ENCODE measurements at regions not wholly inside any gene's neighbourhood (a gene's known extent, or its start where the extent isn't known, plus 50 kb on each side); places are given as distances from the start of the nearest gene placed in this dataset.

GRCh38 chr10:36803229-36803628, 322.2 kb upstream of the ANKRD30A start:
- no peaks in the 10 kb centered on the region for H3K36me3 ChIP-seq
- TF ChIP-seq CTCF (IDR thresholded peaks at IDR 0.05) (no peak), POLR2A (IDR thresholded peaks at IDR 0.05) (no peak)
- 66% methylated on average over 6 of the region's 6 CpGs for WGBS (ENCODE audit: insufficient coverage, low coverage, low lambda C conversion rate, missing lambda C conversion rate)
- no peaks in the 10 kb centered on the region for H3K27me3 ChIP-seq
- H3K4me1 ChIP-seq: no peaks in the 10 kb centered on the region
- DNase-seq (no peak), ATAC-seq (no peak)
- intact Hi-C loops (cut with DNase I): no loop called here
- H3K9me3 ChIP-seq: no peaks in the 10 kb centered on the region
- no peak overlapping the region for H3K4me3 ChIP-seq
- no peak overlapping the region for H3K27ac ChIP-seq

- WGBS (ENCODE audit: insufficient coverage, low coverage, low lambda C conversion rate, missing lambda C conversion rate): 32% methylated on average over 10 of the region's 13 CpGs
- Histone ChIP-seq H3K27ac (no peak overlapping the region), H3K4me3 (no peak overlapping the region), H3K4me1 (no peaks in the 10 kb centered on the region), H3K9me3 (no peaks in the 10 kb centered on the region), H3K27me3 (no peaks in the 10 kb centered on the region), H3K36me3 (no peaks in the 10 kb centered on the region)
- ATAC-seq (peak in 2 of 4 donors; percentile 32 to 33), DNase-seq (no peak)
- TF ChIP-seq CTCF (IDR thresholded peaks at IDR 0.05) (no peak), POLR2A (IDR thresholded peaks at IDR 0.05) (no peak)
- intact Hi-C loops (cut with DNase I): no loop called here
These were observed 322.8 kb upstream of the ANKRD30A start for GRCh38 chr10:36802490-36803153.

GRCh38 chr10:36801660-36802059, 323.7 kb upstream of the ANKRD30A start:
- ATAC-seq: no peak
- H3K9me3 ChIP-seq: no peaks in the 10 kb centered on the region
- no peak overlapping the region for H3K27ac ChIP-seq
- TF ChIP-seq POLR2A (IDR thresholded peaks at IDR 0.05): no peak
- TF ChIP-seq CTCF (IDR thresholded peaks at IDR 0.05): no peak
- H3K4me1 ChIP-seq: no peaks in the 10 kb centered on the region
- H3K4me3 ChIP-seq: no peak overlapping the region
- DNase-seq: no peak
- 31% methylated on average over 3 of the region's 3 CpGs for WGBS (ENCODE audit: insufficient coverage, low coverage, low lambda C conversion rate, missing lambda C conversion rate)
- no peaks in the 10 kb centered on the region for H3K27me3 ChIP-seq
- intact Hi-C loops (cut with DNase I): no loop called here
- no peaks in the 10 kb centered on the region for H3K36me3 ChIP-seq

GRCh38 chr10:36794981-36795380, 330.4 kb upstream of the ANKRD30A start:
- TF ChIP-seq CTCF (IDR thresholded peaks at IDR 0.05): no peak
- no peak for TF ChIP-seq POLR2A (IDR thresholded peaks at IDR 0.05)
- intact Hi-C loops (cut with DNase I): no loop called here
- Histone ChIP-seq H3K4me3 (no peak overlapping the region), H3K4me1 (no peaks in the 10 kb centered on the region), H3K9me3 (no peaks in the 10 kb centered on the region), H3K27ac (no peak overlapping the region), H3K27me3 (no peaks in the 10 kb centered on the region), H3K36me3 (no peaks in the 10 kb centered on the region)
- 59% methylated on average over 3 of the region's 3 CpGs for WGBS (ENCODE audit: insufficient coverage, low coverage, low lambda C conversion rate, missing lambda C conversion rate)
- no peak for ATAC-seq
- no peak for DNase-seq

Measured in right lobe of liver (tissue), 6 donors.